GM12891 (cell line): ENCODE measurements at regions not wholly inside any gene's neighbourhood (a gene's known extent, or its start where the extent isn't known, plus 50 kb on each side); places are given as distances from the start of the nearest gene placed in this dataset.

Source experiments
- PAX5 ChIP-seq: IDR thresholded peaks from 2 replicates; pipeline ENCODE4 v1.6.1; 2011; ENCODE audit warnings: low read length, moderate library complexity, mild to moderate bottlenecking; ENCODE audit not compliant: insufficient read depth, severe bottlenecking
- POLR2A ChIP-seq: IDR thresholded peaks from 2 replicates; pipeline ENCODE4 v1.6.1; 2011; ENCODE audit warnings: low read depth, low read length, control low read depth
- POLR2AphosphoS5 ChIP-seq: IDR thresholded peaks from 2 replicates; pipeline ENCODE4 v1.6.1; 2011; ENCODE audit warnings: low read depth, low read length, control low read depth
- SPI1 ChIP-seq: IDR thresholded peaks from 2 replicates; pipeline ENCODE4 v1.6.1; 2011; ENCODE audit warnings: low read depth, low read length, control low read depth
- TAF1 ChIP-seq: IDR thresholded peaks from 2 replicates; pipeline ENCODE4 v1.6.1; 2011; ENCODE audit warnings: low read depth, low read length, control low read depth

GRCh38 chr2:239608723-239609122 lies 207.9 kb upstream of the HDAC4 start:
- no peak for TF ChIP-seq POLR2A
- no peak for TF ChIP-seq POLR2AphosphoS5
- TF ChIP-seq PAX5: no peak
- no peak for TF ChIP-seq TAF1
- no peak for TF ChIP-seq SPI1
